DOHH2 (cell line): ENCODE measurements at regions not wholly inside any gene's neighbourhood (a gene's known extent, or its start where the extent isn't known, plus 50 kb on each side); places are given as distances from the start of the nearest gene placed in this dataset.
"Not testable (repeated sequence)": the region's sequence is repeated elsewhere in the genome, so short reads cannot be mapped to it uniquely, and the experiment has no call there.

Experiments
- H3F3A ChIP-seq: fragments of 200-600 bp; sonication (generic), shearing (Covaris generic); 2 replicates; pipeline ENCODE4 v1.6.0; 2016; ENCODE audit warnings: antibody characterized with exemption, mild to moderate bottlenecking; ENCODE audit not compliant: control insufficient read depth, insufficient read depth
- H3K27ac ChIP-seq: fragments of 200-600 bp; sonication (generic); 2 replicates; pipeline ENCODE4 v1.5.1; 2014; ENCODE audit warnings: low read depth, mild to moderate bottlenecking, low read length, moderate library complexity
- H3K27me3 ChIP-seq: fragments of 200-600 bp; sonication (generic); 2 replicates; pipeline ENCODE4 v1.6.1; 2014; ENCODE audit warnings: mild to moderate bottlenecking, low read length, mixed read lengths; ENCODE audit not compliant: control insufficient read depth
- H3K36me3 ChIP-seq: fragments of 200-600 bp; sonication (generic); 2 replicates; pipeline ENCODE4 v1.6.1; 2014; ENCODE audit warnings: mild to moderate bottlenecking, low read length, moderate library complexity, mixed read lengths; ENCODE audit not compliant: control insufficient read depth
- H3K4me1 ChIP-seq: fragments of 200-600 bp; sonication (generic); 2 replicates; pipeline ENCODE4 v1.6.1; 2014; ENCODE audit warnings: mild to moderate bottlenecking, low read length, mixed read lengths; ENCODE audit not compliant: control insufficient read depth
- H3K4me2 ChIP-seq: fragments of 200-600 bp; sonication (generic); 2 replicates; pipeline ENCODE4 v1.6.0; 2014; ENCODE audit warnings: mild to moderate bottlenecking, low read length, moderate library complexity
- H3K4me3 ChIP-seq: fragments of 200-600 bp; sonication (generic); 2 replicates; pipeline ENCODE4 v1.5.1; 2014; ENCODE audit warnings: mild to moderate bottlenecking, low read length, mixed read lengths
- H3K79me2 ChIP-seq: fragments of 200-600 bp; sonication (generic); 2 replicates; pipeline ENCODE4 v1.6.1; 2014; ENCODE audit warnings: mild to moderate bottlenecking, low read length, mixed read lengths; ENCODE audit not compliant: control insufficient read depth
- H3K9me2 ChIP-seq: fragments of 200-600 bp; sonication (generic); replicated peaks from 2 replicates; pipeline ENCODE4 v1.6.1; 2014; ENCODE audit warnings: mild to moderate bottlenecking, low read length, mixed read lengths; ENCODE audit not compliant: control insufficient read depth
- H3K9me3 ChIP-seq: fragments of 200-600 bp; sonication (generic); 2 replicates; pipeline ENCODE4 v1.6.1; 2014; ENCODE audit warnings: antibody characterized with exemption, low read length, mixed read lengths; ENCODE audit not compliant: control insufficient read depth, insufficient read depth
- H4K20me1 ChIP-seq: fragments of 200-600 bp; sonication (generic); 2 replicates; pipeline ENCODE4 v1.6.0; 2014; ENCODE audit warnings: low read depth, mild to moderate bottlenecking, antibody characterized with exemption, low read length, moderate library complexity; ENCODE audit not compliant: control insufficient read depth, insufficient read depth
- EZH2phosphoT487 ChIP-seq: fragments of 200-600 bp; sonication (generic); IDR thresholded peaks from 2 replicates; pipeline ENCODE4 v1.6.1; 2017; ENCODE audit warnings: borderline replicate concordance, mild to moderate bottlenecking, antibody characterized with exemption, low read length, moderate library complexity, mixed read lengths
- TF ChIP-seq, protein P1 (sequence below): fragments of 200-600 bp; sonication (generic); IDR thresholded peaks from one replicate; pipeline ENCODE4 v1.5.1; 2014; ENCODE audit warnings: antibody characterized with exemption, mild to moderate bottlenecking, low read depth, low read length; ENCODE audit not compliant: poor library complexity, severe bottlenecking

DNA sequence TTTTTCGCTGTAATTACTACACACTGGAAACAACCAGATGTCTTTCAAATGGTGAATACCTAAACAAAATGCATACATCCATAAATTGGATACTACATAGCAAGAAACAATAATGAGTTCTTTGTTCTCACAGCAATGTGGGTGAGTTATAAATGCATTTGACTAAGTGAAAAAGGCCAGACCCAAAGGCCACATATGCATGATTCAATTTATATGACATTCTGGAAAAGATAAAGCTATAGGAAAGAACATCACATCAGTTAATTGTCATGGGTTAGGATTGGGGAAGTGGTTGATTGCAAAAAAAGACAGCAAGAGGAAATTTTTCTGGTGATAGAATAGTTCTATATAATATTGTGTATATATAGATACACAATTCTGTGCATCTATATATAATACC is 198.9 kb downstream of the CYLC2 start:
- Histone ChIP-seq H3K27me3 (no peaks in the 10 kb centered on the region), H3K4me2 (no peak overlapping the region), H3K27ac (no peak overlapping the region), H3K36me3 (no peaks in the 10 kb centered on the region), H3K9me2 (no peaks in the 10 kb centered on the region), H3K4me3 (no peak overlapping the region), H3F3A (no peaks in the 10 kb centered on the region), H4K20me1 (no peaks in the 10 kb centered on the region), H3K4me1 (no peaks in the 10 kb centered on the region), H3K79me2 (no peaks in the 10 kb centered on the region), H3K9me3 (no peaks in the 10 kb centered on the region)
- TF ChIP-seq EZH2phosphoT487, result no peak
- TF ChIP-seq, protein P1, sequence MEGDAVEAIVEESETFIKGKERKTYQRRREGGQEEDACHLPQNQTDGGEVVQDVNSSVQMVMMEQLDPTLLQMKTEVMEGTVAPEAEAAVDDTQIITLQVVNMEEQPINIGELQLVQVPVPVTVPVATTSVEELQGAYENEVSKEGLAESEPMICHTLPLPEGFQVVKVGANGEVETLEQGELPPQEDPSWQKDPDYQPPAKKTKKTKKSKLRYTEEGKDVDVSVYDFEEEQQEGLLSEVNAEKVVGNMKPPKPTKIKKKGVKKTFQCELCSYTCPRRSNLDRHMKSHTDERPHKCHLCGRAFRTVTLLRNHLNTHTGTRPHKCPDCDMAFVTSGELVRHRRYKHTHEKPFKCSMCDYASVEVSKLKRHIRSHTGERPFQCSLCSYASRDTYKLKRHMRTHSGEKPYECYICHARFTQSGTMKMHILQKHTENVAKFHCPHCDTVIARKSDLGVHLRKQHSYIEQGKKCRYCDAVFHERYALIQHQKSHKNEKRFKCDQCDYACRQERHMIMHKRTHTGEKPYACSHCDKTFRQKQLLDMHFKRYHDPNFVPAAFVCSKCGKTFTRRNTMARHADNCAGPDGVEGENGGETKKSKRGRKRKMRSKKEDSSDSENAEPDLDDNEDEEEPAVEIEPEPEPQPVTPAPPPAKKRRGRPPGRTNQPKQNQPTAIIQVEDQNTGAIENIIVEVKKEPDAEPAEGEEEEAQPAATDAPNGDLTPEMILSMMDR, result no peak

DNA sequence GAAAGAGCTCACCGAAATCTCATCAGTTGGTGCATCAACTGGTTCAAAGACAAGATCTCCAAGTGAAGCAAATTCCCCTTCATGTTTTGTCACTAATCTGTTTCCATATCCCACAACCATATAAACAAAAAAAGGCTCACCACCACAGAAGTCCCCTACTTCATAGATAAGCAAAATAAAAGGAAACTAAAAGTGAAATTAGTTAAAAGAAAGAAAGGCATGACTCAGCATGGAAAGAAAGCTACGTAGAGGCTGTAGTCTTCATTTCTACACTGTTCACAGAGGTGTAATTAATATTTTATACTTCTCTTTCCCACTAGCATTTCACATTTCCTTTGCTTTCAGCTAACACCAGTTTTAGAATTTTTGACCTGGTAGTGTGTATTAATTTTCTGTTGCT is 208.0 kb downstream of the CYLC2 start:
- H4K20me1 ChIP-seq, result no peaks in the 10 kb centered on the region
- H3F3A ChIP-seq, result no peaks in the 10 kb centered on the region
- H3K27me3 ChIP-seq, result no peaks in the 10 kb centered on the region
- no peak overlapping the region for H3K27ac ChIP-seq
- H3K4me1 ChIP-seq, result no peaks in the 10 kb centered on the region
- H3K4me3 ChIP-seq, result no peak overlapping the region
- no peaks in the 10 kb centered on the region for H3K36me3 ChIP-seq
- H3K9me3 ChIP-seq, result no peaks in the 10 kb centered on the region
- TF ChIP-seq, protein P1, result no peak
- no peak for TF ChIP-seq EZH2phosphoT487
- no peak overlapping the region for H3K4me2 ChIP-seq
- no peaks in the 10 kb centered on the region for H3K79me2 ChIP-seq
- H3K9me2 ChIP-seq, result no peaks in the 10 kb centered on the region

DNA sequence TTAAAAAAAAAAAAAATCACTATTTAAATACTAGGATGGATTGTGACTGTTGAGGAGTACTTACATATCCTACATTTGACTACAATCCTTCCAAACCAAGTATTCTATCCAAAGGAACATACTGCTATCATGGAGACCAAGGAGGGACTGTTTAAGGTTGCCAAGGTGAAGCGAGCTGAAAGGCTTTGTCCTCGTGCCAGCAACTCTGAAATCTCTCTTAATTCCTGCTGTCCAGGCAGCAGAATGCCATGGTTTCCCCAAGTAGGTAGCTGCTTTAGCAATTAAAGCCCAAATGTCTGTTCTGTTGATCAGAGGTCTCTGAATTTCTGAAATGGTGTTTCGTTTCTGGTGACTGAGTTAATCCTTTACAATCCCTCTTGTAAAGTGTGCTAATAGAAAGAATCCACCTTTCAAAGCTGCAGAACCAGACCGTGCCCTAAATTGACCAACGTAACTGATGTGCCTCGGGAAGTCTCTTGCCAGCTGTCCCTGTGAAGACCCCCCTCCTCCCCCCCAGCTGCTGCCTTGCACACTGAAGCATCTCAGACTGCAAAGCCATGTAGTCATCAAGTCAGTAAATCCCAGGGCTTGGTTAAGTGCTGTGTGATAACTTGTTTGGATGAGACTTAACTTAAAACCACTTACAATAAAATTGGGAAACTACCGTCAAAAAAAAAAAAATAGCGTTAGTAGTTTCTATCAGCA is 210.9 kb downstream of the CYLC2 start:
- H4K20me1 ChIP-seq, H3K9me3 ChIP-seq, H3K79me2 ChIP-seq, H3F3A ChIP-seq, H3K9me2 ChIP-seq, H3K36me3 ChIP-seq, H3K27me3 ChIP-seq, H3K27ac ChIP-seq, H3K4me1 ChIP-seq, H3K4me2 ChIP-seq, H3K4me3 ChIP-seq: not testable (repeated sequence)

DNA sequence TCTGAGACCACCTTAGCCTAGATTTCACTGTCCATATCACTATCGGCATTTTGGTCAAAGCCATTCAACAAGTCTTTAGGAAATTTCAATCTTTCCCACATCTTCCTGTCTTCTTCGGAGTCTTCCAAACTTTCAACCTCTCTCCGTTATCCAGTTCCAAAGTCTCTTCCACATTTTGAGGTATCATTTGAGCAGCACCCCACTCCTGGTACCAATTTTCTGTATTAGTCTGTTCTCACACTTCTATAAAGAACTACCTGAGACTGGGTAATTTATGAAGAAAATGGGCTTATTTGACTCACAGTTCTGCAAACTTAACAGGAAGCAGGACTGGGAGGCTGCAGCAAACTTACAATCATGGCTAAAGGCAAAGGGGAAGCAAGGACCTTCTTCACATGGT is 215.5 kb downstream of the CYLC2 start:
- H3K36me3 ChIP-seq, result no peaks in the 10 kb centered on the region
- H3K4me2 ChIP-seq, result no peak overlapping the region
- no peaks in the 10 kb centered on the region for H3K9me2 ChIP-seq
- peaks cover 5% of the 10 kb centered on the region; the same call in 1 of the 2 replicates for H3K9me3 ChIP-seq
- no peaks in the 10 kb centered on the region for H3F3A ChIP-seq
- no peaks in the 10 kb centered on the region for H4K20me1 ChIP-seq
- H3K27ac ChIP-seq, result no peak overlapping the region
- no peaks in the 10 kb centered on the region for H3K4me1 ChIP-seq
- no peak overlapping the region for H3K4me3 ChIP-seq
- TF ChIP-seq EZH2phosphoT487, result no peak
- TF ChIP-seq, protein P1, result no peak
- no peaks in the 10 kb centered on the region for H3K79me2 ChIP-seq
- H3K27me3 ChIP-seq, result no peaks in the 10 kb centered on the region
